Gastrocnemius medialis (tissue), 4 donors: ENCODE measurements at regions not wholly inside any gene's neighbourhood (a gene's known extent, or its start where the extent isn't known, plus 50 kb on each side); places are given as distances from the start of the nearest gene placed in this dataset.

Experiments
- ATAC-seq, 2 donors: fragments of 150-250 bp; one replicate each; pipeline ENCODE4 v1.9.1; 2016
- DNase-seq, 2 donors: peaks; one replicate each; pipeline ENCODE4 v3.0.0-alpha.2; 2019
- H3K27ac ChIP-seq, 4 donors: fragments of 200-600 bp; sonication (generic); 1 replicate in 1 of 4; 2 replicates in 3 of 4; pipeline ENCODE4 v1.5.1; 2016 to 2018; ENCODE audit warnings: mild to moderate bottlenecking in 2 of 4, moderate library complexity in 1 of 4
- H3K27me3 ChIP-seq, 3 donors: fragments of 200-600 bp; sonication (generic) in 2 of 3; 1 replicate in 1 of 3; 2 replicates in 2 of 3; pipeline versions ENCODE4 v1.5.1 to v1.6.0; 2016 to 2019; ENCODE audit warnings: mild to moderate bottlenecking in 1 of 3, moderate library complexity in 1 of 3
- H3K36me3 ChIP-seq, 2 donors: fragments of 200-600 bp; sonication (generic) in 1 of 2; one replicate each; pipeline ENCODE4 v1.5.1; 2017 to 2018
- H3K4me1 ChIP-seq, 2 donors: fragments of 200-600 bp; sonication (generic) in 1 of 2; one replicate each; pipeline ENCODE4 v1.5.1; 2016 to 2017; ENCODE audit warnings: mild to moderate bottlenecking in 2 of 2
- H3K4me3 ChIP-seq, 4 donors: fragments of 200-600 bp; sonication (generic) in 3 of 4; 1 replicate in 1 of 4; 2 replicates in 3 of 4; pipeline ENCODE4 v1.5.1; 2016 to 2019; ENCODE audit warnings: mild to moderate bottlenecking in 2 of 4
- H3K9me3 ChIP-seq, 3 donors: fragments of 200-600 bp; sonication (generic) in 2 of 3; 1 replicate in 1 of 3; 2 replicates in 2 of 3; pipeline ENCODE4 v1.5.1; 2016 to 2019
- POLR2A ChIP-seq, 2 donors: fragments of 450-650 bp; IDR thresholded peaks; one replicate each; pipeline ENCODE4 v1.6.1; 2017; ENCODE audit warnings: antibody characterized with exemption in 2 of 2, mild to moderate bottlenecking in 2 of 2, moderate library complexity in 2 of 2
- in situ Hi-C, 4 donors: fragments of 200-750 bp; cut with MboI; loops; one replicate each; pipeline versions ENCODE4 v1.15.0 to v1.8.0; 2017; ENCODE audit warnings: low sequenced_read_pairs in 4 of 4
- intact Hi-C: fragments of 100-400 bp; cut with DNase I; formaldehyde crosslinking; loops from one replicate; pipeline ENCODE4 v1.15.1; 2023; ENCODE audit warnings: low total_unique reads
- TF ChIP-seq, protein P1 (sequence below), 5 experiments: fragments of 450-650 bp in 3 of 5; fragments of 200-600 bp in 2 of 5; sonication (generic) in 2 of 5; IDR thresholded peaks in 4 of 5; conservative IDR thresholded peaks in 1 of 5; 1 replicate in 4 of 5; 2 replicates in 1 of 5; pipeline ENCODE4 v1.5.1; 2016 to 2019; ENCODE audit warnings: antibody characterized with exemption in 5 of 5, mild to moderate bottlenecking in 3 of 5, moderate library complexity in 3 of 5

DNA sequence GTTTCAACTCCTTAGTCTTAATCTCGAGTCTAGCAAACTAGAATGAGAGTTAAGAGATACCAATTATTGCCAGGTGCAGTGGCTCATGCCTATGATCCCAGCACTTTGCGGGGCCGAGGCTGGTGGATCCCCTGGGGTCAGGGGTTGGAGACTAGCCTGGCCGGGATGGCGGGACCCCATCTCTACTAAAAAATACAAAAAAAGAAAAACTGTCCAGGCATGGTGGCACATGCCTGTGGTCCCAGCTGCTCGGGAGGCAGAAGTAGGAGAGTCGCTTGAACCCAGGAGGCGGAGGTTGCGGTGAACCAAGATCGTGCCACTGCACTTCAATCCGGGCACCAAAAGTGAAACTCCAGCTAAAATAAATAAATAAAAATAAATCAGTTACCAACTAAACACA is 1119.5 kb upstream of the ATXN8OS start:
- intact Hi-C loops (no loop called here), in situ Hi-C loops (no loop called here)
- H3K27me3 ChIP-seq = no peaks in the 10 kb centered on the region
- DNase-seq = no peak
- no peak overlapping the region for H3K4me3 ChIP-seq
- no peak overlapping the region for H3K27ac ChIP-seq
- H3K4me1 ChIP-seq = no peaks in the 10 kb centered on the region
- H3K36me3 ChIP-seq = no peaks in the 10 kb centered on the region
- H3K9me3 ChIP-seq = no peaks in the 10 kb centered on the region
- TF ChIP-seq, protein P1, sequence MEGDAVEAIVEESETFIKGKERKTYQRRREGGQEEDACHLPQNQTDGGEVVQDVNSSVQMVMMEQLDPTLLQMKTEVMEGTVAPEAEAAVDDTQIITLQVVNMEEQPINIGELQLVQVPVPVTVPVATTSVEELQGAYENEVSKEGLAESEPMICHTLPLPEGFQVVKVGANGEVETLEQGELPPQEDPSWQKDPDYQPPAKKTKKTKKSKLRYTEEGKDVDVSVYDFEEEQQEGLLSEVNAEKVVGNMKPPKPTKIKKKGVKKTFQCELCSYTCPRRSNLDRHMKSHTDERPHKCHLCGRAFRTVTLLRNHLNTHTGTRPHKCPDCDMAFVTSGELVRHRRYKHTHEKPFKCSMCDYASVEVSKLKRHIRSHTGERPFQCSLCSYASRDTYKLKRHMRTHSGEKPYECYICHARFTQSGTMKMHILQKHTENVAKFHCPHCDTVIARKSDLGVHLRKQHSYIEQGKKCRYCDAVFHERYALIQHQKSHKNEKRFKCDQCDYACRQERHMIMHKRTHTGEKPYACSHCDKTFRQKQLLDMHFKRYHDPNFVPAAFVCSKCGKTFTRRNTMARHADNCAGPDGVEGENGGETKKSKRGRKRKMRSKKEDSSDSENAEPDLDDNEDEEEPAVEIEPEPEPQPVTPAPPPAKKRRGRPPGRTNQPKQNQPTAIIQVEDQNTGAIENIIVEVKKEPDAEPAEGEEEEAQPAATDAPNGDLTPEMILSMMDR (IDR thresholded peaks at IDR 0.05 in 4 of 5, conservative IDR thresholded peaks at IDR 0.05 in 1 of 5) = no peak
- no peak for ATAC-seq

DNA sequence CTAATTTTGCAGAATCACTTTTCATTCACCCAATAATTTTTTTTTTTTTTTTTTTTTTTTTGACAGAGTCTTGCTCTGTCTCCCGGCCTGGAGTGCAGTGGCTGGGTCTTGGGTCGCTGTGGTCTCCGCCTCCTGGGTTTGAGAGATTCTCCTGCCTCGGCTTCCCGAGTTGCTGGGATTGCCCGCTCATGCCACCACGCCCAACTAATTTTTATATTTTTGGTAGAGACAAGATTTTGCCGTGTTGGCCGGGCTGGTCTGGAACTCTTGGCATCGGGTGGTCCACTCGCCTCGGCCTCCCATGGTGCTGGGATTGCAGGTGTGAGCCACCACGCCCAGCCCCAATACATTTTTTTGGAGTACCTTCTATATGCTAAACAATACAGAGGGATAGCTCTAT is 1120.0 kb upstream of the ATXN8OS start:
- intact Hi-C loops = no loop called here
- no peak for TF ChIP-seq POLR2A (IDR thresholded peaks at IDR 0.05)
- TF ChIP-seq, protein P1 (IDR thresholded peaks at IDR 0.05 in 4 of 5, conservative IDR thresholded peaks at IDR 0.05 in 1 of 5) = no peak

DNA sequence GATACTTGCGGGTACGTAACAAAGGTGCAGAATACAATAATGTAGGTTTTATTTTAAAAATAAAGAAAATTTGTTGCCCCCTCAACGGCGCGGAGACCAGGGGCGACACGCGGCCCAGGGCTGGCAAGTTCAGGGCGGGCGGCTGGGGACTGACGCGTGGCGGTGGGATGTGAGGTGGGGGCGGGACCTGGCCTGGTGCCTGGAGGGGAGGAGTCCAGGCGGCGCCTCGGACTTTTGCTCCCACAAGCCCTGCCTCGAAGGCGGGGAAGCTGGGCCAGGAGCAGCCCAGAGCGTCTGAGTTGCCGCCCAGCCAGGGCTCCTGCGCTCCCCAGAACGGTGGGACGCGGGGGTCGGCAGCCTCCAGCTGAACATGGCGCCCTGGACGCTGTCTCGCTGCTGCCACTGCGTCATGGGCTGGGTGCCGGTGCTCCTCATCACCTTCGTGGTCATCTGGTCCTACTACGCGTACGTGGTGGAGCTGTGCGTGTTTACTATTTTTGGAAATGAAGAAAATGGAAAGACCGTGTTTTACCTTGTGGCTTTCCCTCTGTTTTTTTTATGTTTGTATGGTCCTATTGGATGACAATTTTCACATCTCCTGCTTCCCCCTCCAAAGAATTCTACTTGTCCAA is 1122.8 kb upstream of the ATXN8OS start:
- DNase-seq (no peak), ATAC-seq (no peak)
- TF ChIP-seq, protein P1 (IDR thresholded peaks at IDR 0.05 in 4 of 5, conservative IDR thresholded peaks at IDR 0.05 in 1 of 5) = no peak
- no peak for TF ChIP-seq POLR2A (IDR thresholded peaks at IDR 0.05)
- Histone ChIP-seq H3K4me1 (no peaks in the 10 kb centered on the region), H3K4me3 (no peak overlapping the region), H3K27ac (no peak overlapping the region), H3K27me3 (no peaks in the 10 kb centered on the region), H3K36me3 (no peaks in the 10 kb centered on the region), H3K9me3 (no peaks in the 10 kb centered on the region)
- intact Hi-C loops (no loop called here), in situ Hi-C loops (no loop called here)

More for the DNA sequence above, 1120.0 kb upstream of the ATXN8OS start:
- Histone ChIP-seq H3K4me3 (no peak overlapping the region), H3K27ac (no peak overlapping the region), H3K27me3 (no peaks in the 10 kb centered on the region), H3K4me1 (no peaks in the 10 kb centered on the region), H3K36me3 (no peaks in the 10 kb centered on the region), H3K9me3 (no peaks in the 10 kb centered on the region)
- ATAC-seq (no peak), DNase-seq (no peak)
- in situ Hi-C loops = no loop called here

DNA sequence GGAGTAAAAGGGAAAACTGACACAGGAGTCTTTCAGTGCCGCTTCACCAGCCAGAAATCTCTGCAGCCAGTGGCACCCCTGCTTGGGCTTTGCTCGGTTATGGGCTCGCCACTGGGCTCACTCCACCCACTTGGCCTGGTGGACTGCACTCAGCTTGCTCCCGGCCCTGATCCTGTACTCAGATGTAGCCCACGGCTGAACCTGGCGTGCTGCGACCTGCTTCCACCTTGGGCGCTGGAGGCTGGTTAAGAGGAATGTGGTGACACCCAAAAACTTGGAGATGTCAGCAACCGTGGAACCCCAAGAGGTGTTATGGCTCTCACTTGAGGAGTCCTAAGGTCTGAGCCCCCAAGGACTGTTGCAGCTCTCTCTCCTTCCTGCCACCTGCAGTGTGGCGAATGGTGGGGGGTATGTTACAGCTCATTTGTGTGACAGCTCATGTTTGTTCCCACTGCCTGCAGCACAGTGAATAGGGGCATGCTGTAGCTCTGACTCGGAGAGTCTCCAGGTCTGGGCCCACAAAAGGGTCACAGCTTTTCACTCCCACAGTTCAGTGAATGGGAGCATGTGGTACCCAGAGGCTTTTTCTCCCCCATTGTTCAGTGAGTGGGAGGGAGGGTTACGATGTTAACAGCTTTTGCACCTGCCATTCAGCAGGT is 1124.5 kb upstream of the ATXN8OS start:
- Histone ChIP-seq H3K36me3 (no peaks in the 10 kb centered on the region), H3K27me3 (no peaks in the 10 kb centered on the region), H3K4me1 (no peaks in the 10 kb centered on the region), H3K27ac (no peak overlapping the region), H3K4me3 (no peak overlapping the region), H3K9me3 (no peaks in the 10 kb centered on the region)
- ATAC-seq (no peak), DNase-seq (no peak)
- TF ChIP-seq POLR2A (IDR thresholded peaks at IDR 0.05) = no peak
- intact Hi-C loops (no loop called here), in situ Hi-C loops (no loop called here)

DNA sequence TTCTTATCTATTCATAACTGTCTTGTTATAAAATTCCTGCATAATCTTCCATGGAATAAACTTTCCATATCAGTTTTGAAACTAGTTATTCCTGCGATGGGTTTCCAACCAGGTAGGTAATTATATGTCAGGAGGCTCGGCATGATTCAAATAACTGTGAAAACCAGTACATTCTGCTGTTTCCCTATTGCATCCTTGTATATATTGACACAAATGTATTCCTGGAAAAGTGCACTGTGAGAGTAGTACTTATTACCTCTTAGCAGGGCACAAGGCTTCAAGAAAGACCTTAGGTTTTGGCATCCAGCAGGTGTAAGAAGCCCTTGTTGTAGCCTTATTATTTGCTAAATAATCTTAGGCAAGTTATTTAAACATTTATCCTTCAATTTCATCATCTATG is 1131.3 kb upstream of the ATXN8OS start:
- H3K4me3 ChIP-seq = no peak overlapping the region
- in situ Hi-C loops = no loop called here
- H3K27ac ChIP-seq = no peak overlapping the region
- no peaks in the 10 kb centered on the region for H3K27me3 ChIP-seq
- H3K9me3 ChIP-seq = no peaks in the 10 kb centered on the region
- TF ChIP-seq, protein P1 (IDR thresholded peaks at IDR 0.05 in 4 of 5, conservative IDR thresholded peaks at IDR 0.05 in 1 of 5) = no peak
- no peak for TF ChIP-seq POLR2A (IDR thresholded peaks at IDR 0.05)
- no peaks in the 10 kb centered on the region for H3K4me1 ChIP-seq
- no peaks in the 10 kb centered on the region for H3K36me3 ChIP-seq
- intact Hi-C loops = no loop called here
- ATAC-seq = no peak
- no peak for DNase-seq
